ENCODE measurements at regions not wholly inside any gene's neighbourhood (a gene's known extent, or its start where the extent isn't known, plus 50 kb on each side); places are given as distances from the start of the nearest gene placed in this dataset.

GRCh38 chr18:71598374-71598773 is 945.8 kb downstream of the CBLN2 start:
- no CpG with 5 or more reads among the region's 1 CpG for WGBS (ENCODE audit: insufficient coverage, insufficient read length)
- no peak overlapping the region for H3K4me3 ChIP-seq (ENCODE audit: low read length)

GRCh38 chr18:71597219-71597618 is 946.9 kb downstream of the CBLN2 start:
- no peaks in the 10 kb centered on the region for H3K27me3 ChIP-seq (ENCODE audit: control insufficient read depth, insufficient read depth, low read length)
- no CpG with 5 or more reads among the region's 1 CpG for WGBS (ENCODE audit: insufficient coverage, insufficient read length)
- H3K36me3 ChIP-seq (ENCODE audit: control insufficient read depth, insufficient read depth, low read length): no peaks in the 10 kb centered on the region

More at GRCh38 chr18:71598374-71598773, 945.8 kb downstream of the CBLN2 start:
- Histone ChIP-seq H3K4me1 (ENCODE audit: control insufficient read depth, insufficient read depth, low read length) (no peaks in the 10 kb centered on the region), H3K9me3 (ENCODE audit: control insufficient read depth, insufficient read depth, low read length) (no peaks in the 10 kb centered on the region), H3K27me3 (ENCODE audit: control insufficient read depth, insufficient read depth, low read length) (no peaks in the 10 kb centered on the region), H3K27ac (ENCODE audit: low read length) (no peak overlapping the region), H3K36me3 (ENCODE audit: control insufficient read depth, insufficient read depth, low read length) (no peaks in the 10 kb centered on the region)
- DNase-seq (ENCODE audit: low read depth, low spot score): no peak

GRCh38 chr18:71583252-71583651 is 960.9 kb downstream of the CBLN2 start:
- no peak overlapping the region for H3K4me3 ChIP-seq (ENCODE audit: low read length)
- H3K9me3 ChIP-seq (ENCODE audit: control insufficient read depth, insufficient read depth, low read length): peaks cover 1% of the 10 kb centered on the region
- H3K27ac ChIP-seq (ENCODE audit: low read length): no peak overlapping the region

More at GRCh38 chr18:71597219-71597618, 946.9 kb downstream of the CBLN2 start:
- H3K4me3 ChIP-seq (ENCODE audit: low read length): no peak overlapping the region
- H3K9me3 ChIP-seq (ENCODE audit: control insufficient read depth, insufficient read depth, low read length): no peaks in the 10 kb centered on the region
- H3K4me1 ChIP-seq (ENCODE audit: control insufficient read depth, insufficient read depth, low read length): no peaks in the 10 kb centered on the region
- DNase-seq (ENCODE audit: low read depth, low spot score): no peak
- H3K27ac ChIP-seq (ENCODE audit: low read length): no peak overlapping the region

GRCh38 chr18:71554686-71555085 is 989.5 kb downstream of the CBLN2 start:
- DNase-seq (ENCODE audit: low read depth, low spot score): no peak
- no peak overlapping the region for H3K27ac ChIP-seq (ENCODE audit: low read length)
- peaks cover 2% of the 10 kb centered on the region; the same call in 1 of the 2 replicates for H3K9me3 ChIP-seq (ENCODE audit: control insufficient read depth, insufficient read depth, low read length)
- no peaks in the 10 kb centered on the region for H3K4me1 ChIP-seq (ENCODE audit: control insufficient read depth, insufficient read depth, low read length)
- H3K27me3 ChIP-seq (ENCODE audit: control insufficient read depth, insufficient read depth, low read length): no peaks in the 10 kb centered on the region
- H3K4me3 ChIP-seq (ENCODE audit: low read length): no peak overlapping the region
- no CpG with 5 or more reads among the region's 2 CpGs for WGBS (ENCODE audit: insufficient coverage, insufficient read length)
- no peaks in the 10 kb centered on the region for H3K36me3 ChIP-seq (ENCODE audit: control insufficient read depth, insufficient read depth, low read length)

More at GRCh38 chr18:71583252-71583651, 960.9 kb downstream of the CBLN2 start:
- Histone ChIP-seq H3K36me3 (ENCODE audit: control insufficient read depth, insufficient read depth, low read length) (no peaks in the 10 kb centered on the region), H3K4me1 (ENCODE audit: control insufficient read depth, insufficient read depth, low read length) (no peaks in the 10 kb centered on the region), H3K27me3 (ENCODE audit: control insufficient read depth, insufficient read depth, low read length) (no peaks in the 10 kb centered on the region)
- no peak for DNase-seq (ENCODE audit: low read depth, low spot score)
- WGBS (ENCODE audit: insufficient coverage, insufficient read length): no CpG with 5 or more reads among the region's 4 CpGs

GRCh38 chr18:71541643-71542042 is 1002.5 kb downstream of the CBLN2 start:
- no peaks in the 10 kb centered on the region for H3K27me3 ChIP-seq (ENCODE audit: control insufficient read depth, insufficient read depth, low read length)
- H3K4me3 ChIP-seq (ENCODE audit: low read length): no peak overlapping the region
- H3K4me1 ChIP-seq (ENCODE audit: control insufficient read depth, insufficient read depth, low read length): no peaks in the 10 kb centered on the region
- WGBS (ENCODE audit: insufficient coverage, insufficient read length): no CpG with 5 or more reads among the region's 3 CpGs
- H3K36me3 ChIP-seq (ENCODE audit: control insufficient read depth, insufficient read depth, low read length): no peaks in the 10 kb centered on the region
- H3K27ac ChIP-seq (ENCODE audit: low read length): no peak overlapping the region
- H3K9me3 ChIP-seq (ENCODE audit: control insufficient read depth, insufficient read depth, low read length): peaks cover 3% of the 10 kb centered on the region
- DNase-seq (ENCODE audit: low read depth, low spot score): no peak

GRCh38 chr18:71529703-71530303 is 1014.3 kb downstream of the CBLN2 start:
- no peaks in the 10 kb centered on the region for H3K36me3 ChIP-seq (ENCODE audit: control insufficient read depth, insufficient read depth, low read length)
- H3K27me3 ChIP-seq (ENCODE audit: control insufficient read depth, insufficient read depth, low read length): no peaks in the 10 kb centered on the region
- no peak overlapping the region for H3K4me3 ChIP-seq (ENCODE audit: low read length)
- H3K9me3 ChIP-seq (ENCODE audit: control insufficient read depth, insufficient read depth, low read length): no peaks in the 10 kb centered on the region; the same call in 1 of the 2 replicates
- WGBS (ENCODE audit: insufficient coverage, insufficient read length): no CpG with 5 or more reads among the region's 3 CpGs
- no peaks in the 10 kb centered on the region for H3K4me1 ChIP-seq (ENCODE audit: control insufficient read depth, insufficient read depth, low read length)
- H3K27ac ChIP-seq (ENCODE audit: low read length): no peak overlapping the region
- no peak for DNase-seq (ENCODE audit: low read depth, low spot score)

- Histone ChIP-seq H3K27ac (ENCODE audit: low read length) (no peak overlapping the region), H3K9me3 (ENCODE audit: control insufficient read depth, insufficient read depth, low read length) (no peaks in the 10 kb centered on the region; the same call in 1 of the 2 replicates), H3K36me3 (ENCODE audit: control insufficient read depth, insufficient read depth, low read length) (no peaks in the 10 kb centered on the region), H3K4me3 (ENCODE audit: low read length) (no peak overlapping the region), H3K4me1 (ENCODE audit: control insufficient read depth, insufficient read depth, low read length) (no peaks in the 10 kb centered on the region), H3K27me3 (ENCODE audit: control insufficient read depth, insufficient read depth, low read length) (no peaks in the 10 kb centered on the region)
- DNase-seq (ENCODE audit: low read depth, low spot score): no peak
- no CpG with 5 or more reads among the region's 5 CpGs for WGBS (ENCODE audit: insufficient coverage, insufficient read length)
Measured at GRCh38 chr18:71523483-71524435, 1020.4 kb downstream of the CBLN2 start.

- Histone ChIP-seq H3K4me1 (ENCODE audit: control insufficient read depth, insufficient read depth, low read length) (no peaks in the 10 kb centered on the region), H3K27me3 (ENCODE audit: control insufficient read depth, insufficient read depth, low read length) (no peaks in the 10 kb centered on the region), H3K9me3 (ENCODE audit: control insufficient read depth, insufficient read depth, low read length) (0 out of 2 replicates have a peak, but pooled peaks cover 2% of the 10 kb centered on the region), H3K27ac (ENCODE audit: low read length) (no peak overlapping the region), H3K4me3 (ENCODE audit: low read length) (no peak overlapping the region), H3K36me3 (ENCODE audit: control insufficient read depth, insufficient read depth, low read length) (no peaks in the 10 kb centered on the region)
- DNase-seq (ENCODE audit: low read depth, low spot score): no peak
- no CpG with 5 or more reads among the region's 2 CpGs for WGBS (ENCODE audit: insufficient coverage, insufficient read length)
Measured at GRCh38 chr18:71505526-71505925, 1038.6 kb downstream of the CBLN2 start.

- Histone ChIP-seq H3K36me3 (ENCODE audit: control insufficient read depth, insufficient read depth, low read length) (no peaks in the 10 kb centered on the region), H3K9me3 (ENCODE audit: control insufficient read depth, insufficient read depth, low read length) (peaks cover 2% of the 10 kb centered on the region; the same call in 1 of the 2 replicates), H3K4me3 (ENCODE audit: low read length) (no peak overlapping the region), H3K4me1 (ENCODE audit: control insufficient read depth, insufficient read depth, low read length) (no peaks in the 10 kb centered on the region), H3K27ac (ENCODE audit: low read length) (no peak overlapping the region), H3K27me3 (ENCODE audit: control insufficient read depth, insufficient read depth, low read length) (no peaks in the 10 kb centered on the region)
- no peak for DNase-seq (ENCODE audit: low read depth, low spot score)
Measured at GRCh38 chr18:71503222-71503621, 1040.9 kb downstream of the CBLN2 start.

- H3K4me1 ChIP-seq (ENCODE audit: control insufficient read depth, insufficient read depth, low read length): no peaks in the 10 kb centered on the region
- no peaks in the 10 kb centered on the region for H3K27me3 ChIP-seq (ENCODE audit: control insufficient read depth, insufficient read depth, low read length)
- H3K36me3 ChIP-seq (ENCODE audit: control insufficient read depth, insufficient read depth, low read length): no peaks in the 10 kb centered on the region
- H3K4me3 ChIP-seq (ENCODE audit: low read length): no peak overlapping the region
- no CpG with 5 or more reads among the region's 3 CpGs for WGBS (ENCODE audit: insufficient coverage, insufficient read length)
- no peak for DNase-seq (ENCODE audit: low read depth, low spot score)
- H3K9me3 ChIP-seq (ENCODE audit: control insufficient read depth, insufficient read depth, low read length): peaks cover 5% of the 10 kb centered on the region
- H3K27ac ChIP-seq (ENCODE audit: low read length): no peak overlapping the region
Measured at GRCh38 chr18:71485611-71486010, 1058.5 kb downstream of the CBLN2 start.
